ENCODE measurements at regions not wholly inside any gene's neighbourhood (a gene's known extent, or its start where the extent isn't known, plus 50 kb on each side); places are given as distances from the start of the nearest gene placed in this dataset.

DNA sequence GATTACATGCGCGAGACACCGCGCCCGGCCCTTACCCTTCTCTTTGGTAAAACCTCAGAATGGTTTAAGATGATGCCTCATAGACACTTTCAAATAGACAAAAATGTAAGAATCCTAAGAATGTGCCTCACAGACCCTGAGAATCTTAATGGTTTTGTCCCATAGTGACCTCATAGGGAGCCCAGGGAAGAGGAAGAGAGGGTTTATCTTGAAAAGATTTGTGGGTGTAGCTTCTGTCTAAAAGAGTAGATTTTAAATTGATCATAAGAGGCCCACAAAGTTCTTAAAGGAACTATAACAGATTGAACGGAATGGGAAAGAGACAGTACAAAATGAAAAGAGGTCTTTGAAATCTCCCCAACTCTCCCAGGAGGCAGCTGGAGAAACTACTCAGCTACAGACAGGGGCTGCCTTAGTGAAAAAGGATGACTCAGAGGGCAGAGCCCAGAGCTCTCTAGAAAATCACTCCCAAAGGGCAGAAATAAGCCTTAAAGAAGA lies 220.6 kb downstream of the ADRA2A start:
- H3K4me3 ChIP-seq (ENCODE audit: low read depth, low read length) = no peak overlapping the region
- no peak for DNase-seq (ENCODE audit: low read depth)
- H3K36me3 ChIP-seq (ENCODE audit: control insufficient read depth, insufficient read depth, low read length) = no peaks in the 10 kb centered on the region
- ChIA-PET CTCF (no interaction called here), POLR2A (no interaction called here)
- TF ChIP-seq, protein P1, sequence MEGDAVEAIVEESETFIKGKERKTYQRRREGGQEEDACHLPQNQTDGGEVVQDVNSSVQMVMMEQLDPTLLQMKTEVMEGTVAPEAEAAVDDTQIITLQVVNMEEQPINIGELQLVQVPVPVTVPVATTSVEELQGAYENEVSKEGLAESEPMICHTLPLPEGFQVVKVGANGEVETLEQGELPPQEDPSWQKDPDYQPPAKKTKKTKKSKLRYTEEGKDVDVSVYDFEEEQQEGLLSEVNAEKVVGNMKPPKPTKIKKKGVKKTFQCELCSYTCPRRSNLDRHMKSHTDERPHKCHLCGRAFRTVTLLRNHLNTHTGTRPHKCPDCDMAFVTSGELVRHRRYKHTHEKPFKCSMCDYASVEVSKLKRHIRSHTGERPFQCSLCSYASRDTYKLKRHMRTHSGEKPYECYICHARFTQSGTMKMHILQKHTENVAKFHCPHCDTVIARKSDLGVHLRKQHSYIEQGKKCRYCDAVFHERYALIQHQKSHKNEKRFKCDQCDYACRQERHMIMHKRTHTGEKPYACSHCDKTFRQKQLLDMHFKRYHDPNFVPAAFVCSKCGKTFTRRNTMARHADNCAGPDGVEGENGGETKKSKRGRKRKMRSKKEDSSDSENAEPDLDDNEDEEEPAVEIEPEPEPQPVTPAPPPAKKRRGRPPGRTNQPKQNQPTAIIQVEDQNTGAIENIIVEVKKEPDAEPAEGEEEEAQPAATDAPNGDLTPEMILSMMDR (IDR thresholded peaks at IDR 0.05; ENCODE audit: insufficient read depth, low read depth, low read length) = no peak
- no peaks in the 10 kb centered on the region for H3K27me3 ChIP-seq (ENCODE audit: control insufficient read depth, insufficient read depth, low read length)

DNA sequence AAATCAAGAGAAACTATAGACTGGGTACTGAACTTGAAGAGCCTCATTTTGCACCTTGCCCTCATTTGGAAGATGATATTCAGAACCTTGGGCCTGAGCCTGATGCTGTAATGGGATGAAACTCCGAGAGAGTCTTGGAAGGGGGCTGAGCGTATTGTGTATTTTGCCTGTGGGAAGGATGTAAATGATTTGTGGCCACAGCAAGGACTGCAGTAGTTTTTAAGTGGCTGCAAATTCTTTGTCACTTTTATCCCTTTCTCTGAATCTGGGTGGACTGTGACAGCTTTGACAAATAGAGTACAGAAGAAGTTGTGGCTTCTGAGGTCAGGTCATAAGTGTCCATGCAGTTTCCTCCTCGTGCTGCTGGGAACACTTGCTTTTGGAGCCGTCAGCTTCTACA lies 221.2 kb downstream of the ADRA2A start:
- DNase-seq (ENCODE audit: low read depth) = no peak
- POLR2A ChIA-PET = no interaction called here
- Histone ChIP-seq H3K27me3 (ENCODE audit: control insufficient read depth, insufficient read depth, low read length) (no peaks in the 10 kb centered on the region), H3K36me3 (ENCODE audit: control insufficient read depth, insufficient read depth, low read length) (no peaks in the 10 kb centered on the region), H3K4me3 (ENCODE audit: low read depth, low read length) (no peak overlapping the region)
- TF ChIP-seq, protein P1 (IDR thresholded peaks at IDR 0.05; ENCODE audit: insufficient read depth, low read depth, low read length) = no peak
- CTCF ChIA-PET = no interaction called here

DNA sequence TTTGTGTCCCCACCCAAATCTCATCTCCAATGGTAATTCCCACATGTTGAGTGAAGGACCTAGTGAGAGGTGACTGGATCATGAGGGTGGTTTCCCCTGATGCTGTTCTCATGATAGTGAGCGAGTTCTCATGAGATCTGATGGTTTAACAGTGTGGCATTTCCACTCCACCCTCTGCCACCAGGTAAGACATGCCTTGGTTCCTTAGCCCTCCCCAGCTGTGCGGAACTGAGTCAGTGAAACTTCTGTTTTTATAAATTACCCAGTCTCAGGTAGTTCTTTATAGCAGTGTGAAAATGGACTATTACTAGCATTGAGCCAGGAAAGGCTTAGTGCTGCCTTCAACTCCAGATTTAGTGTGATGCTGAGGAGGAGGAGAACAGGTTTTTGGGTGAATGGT lies 222.2 kb downstream of the ADRA2A start:
- Histone ChIP-seq H3K27me3 (ENCODE audit: control insufficient read depth, insufficient read depth, low read length) (no peaks in the 10 kb centered on the region), H3K4me3 (ENCODE audit: low read depth, low read length) (no peak overlapping the region), H3K36me3 (ENCODE audit: control insufficient read depth, insufficient read depth, low read length) (no peaks in the 10 kb centered on the region)
- TF ChIP-seq, protein P1 (IDR thresholded peaks at IDR 0.05; ENCODE audit: insufficient read depth, low read depth, low read length) = no peak
- ChIA-PET CTCF (no interaction called here), POLR2A (no interaction called here)
- no peak for DNase-seq (ENCODE audit: low read depth)

DNA sequence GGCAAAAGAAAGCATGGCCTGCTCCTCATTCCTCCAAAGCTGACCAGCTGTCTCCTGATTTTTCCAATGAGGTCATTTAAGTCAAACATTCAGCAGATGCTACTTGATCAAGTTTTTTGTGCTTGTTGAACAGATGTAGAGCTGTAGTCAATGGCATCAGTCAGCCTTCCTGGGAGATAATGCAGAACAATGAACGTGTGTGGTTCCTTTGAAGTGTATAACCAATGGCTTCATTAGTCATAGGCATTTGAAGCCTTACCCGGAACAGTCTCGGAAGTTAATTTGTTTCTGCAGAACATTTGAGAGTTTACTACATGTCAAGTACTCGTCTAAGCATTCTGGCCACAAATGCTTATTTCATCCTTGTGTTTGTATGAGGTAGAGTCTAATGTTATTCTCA lies 227.1 kb downstream of the ADRA2A start:
- Histone ChIP-seq H3K27me3 (ENCODE audit: control insufficient read depth, insufficient read depth, low read length) (no peaks in the 10 kb centered on the region), H3K4me3 (ENCODE audit: low read depth, low read length) (no peak overlapping the region), H3K36me3 (ENCODE audit: control insufficient read depth, insufficient read depth, low read length) (no peaks in the 10 kb centered on the region)
- TF ChIP-seq, protein P1 (IDR thresholded peaks at IDR 0.05; ENCODE audit: insufficient read depth, low read depth, low read length) = no peak
- no peak for DNase-seq (ENCODE audit: low read depth)
- POLR2A ChIA-PET = no interaction called here
- CTCF ChIA-PET = interaction anchor here (0.6 to 1.0 kb wide), 2 partner anchors 295 to 365 kb away, joined by 3 to 4 read pairs; no protein-coding TSS in a partner anchor

DNA sequence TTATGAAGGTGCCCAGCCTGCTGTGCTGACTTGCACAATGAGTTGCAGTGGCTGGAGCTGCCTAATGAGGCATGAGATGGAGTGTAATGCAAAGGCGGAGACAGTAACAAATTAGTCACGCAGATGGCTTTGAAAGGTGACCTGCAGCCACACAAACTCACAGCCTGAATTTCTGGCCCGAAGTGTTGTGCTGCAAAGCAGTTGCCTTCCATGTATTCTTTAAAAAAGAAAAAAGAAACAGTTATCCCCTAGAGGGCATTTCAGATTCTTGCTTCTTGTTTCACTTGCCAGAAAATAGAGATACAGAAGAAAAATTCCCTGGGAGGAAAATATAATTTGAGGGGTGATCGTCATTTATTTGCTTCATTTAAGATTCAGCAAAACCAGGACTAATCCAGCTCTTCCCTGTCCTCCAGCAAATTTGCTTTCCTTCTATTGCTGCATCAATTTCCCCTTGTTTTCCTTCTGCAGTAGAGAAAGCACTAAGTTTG lies 239.9 kb downstream of the ADRA2A start:
- H3K4me3 ChIP-seq (ENCODE audit: low read depth, low read length) = no peak overlapping the region
- H3K27me3 ChIP-seq (ENCODE audit: control insufficient read depth, insufficient read depth, low read length) = no peaks in the 10 kb centered on the region
- H3K36me3 ChIP-seq (ENCODE audit: control insufficient read depth, insufficient read depth, low read length) = no peaks in the 10 kb centered on the region
- DNase-seq (ENCODE audit: low read depth) = no peak
- POLR2A ChIA-PET = no interaction called here
- CTCF ChIA-PET = no interaction called here
- TF ChIP-seq, protein P1 (IDR thresholded peaks at IDR 0.05; ENCODE audit: insufficient read depth, low read depth, low read length) = no peak

Measured in BJ (cell line).